Esophagus (tissue), 2 donors: ENCODE measurements at regions not wholly inside any gene's neighbourhood (a gene's known extent, or its start where the extent isn't known, plus 50 kb on each side); places are given as distances from the start of the nearest gene placed in this dataset.
"Not testable (repeated sequence)": the region's sequence is repeated elsewhere in the genome, so short reads cannot be mapped to it uniquely, and the experiment has no call there.

ENCODE experiments used
- H3K27ac ChIP-seq, 2 donors: one replicate each; pipeline ENCODE4 v1.5.1; 2013; ENCODE audit warnings: low read depth in 2 of 2, mild to moderate bottlenecking in 2 of 2, inconsistent platforms in 1 of 2, low read length in 1 of 2, moderate library complexity in 1 of 2
- H3K27me3 ChIP-seq, 2 donors: one replicate each; pipeline ENCODE4 v1.6.1; 2013; ENCODE audit warnings: low read length in 2 of 2, control low read depth in 1 of 2, mild to moderate bottlenecking in 1 of 2; ENCODE audit not compliant: insufficient read depth in 2 of 2, control insufficient read depth in 1 of 2
- H3K36me3 ChIP-seq, 2 donors: one replicate each; pipeline ENCODE4 v1.6.1; 2013; ENCODE audit warnings: low read length in 1 of 2; ENCODE audit not compliant: control insufficient read depth in 2 of 2, insufficient read depth in 2 of 2
- H3K4me1 ChIP-seq, 2 donors: one replicate each; pipeline ENCODE4 v1.6.1; 2013; ENCODE audit warnings: low read length in 1 of 2; ENCODE audit not compliant: control insufficient read depth in 2 of 2, insufficient read depth in 2 of 2
- H3K4me3 ChIP-seq, 2 donors: one replicate each; pipeline ENCODE4 v1.5.1; 2013; ENCODE audit warnings: low read length in 2 of 2, mild to moderate bottlenecking in 2 of 2, low read depth in 1 of 2, moderate library complexity in 1 of 2
- H3K9me3 ChIP-seq, 2 donors: one replicate each; pipeline ENCODE4 v1.6.1; 2013; ENCODE audit warnings: mild to moderate bottlenecking in 2 of 2, low read depth in 1 of 2, low read length in 1 of 2, moderate library complexity in 1 of 2; ENCODE audit not compliant: control insufficient read depth in 2 of 2, insufficient read depth in 1 of 2
- WGBS, 2 donors: extraction: QIAGEN DNeasy Blood & Tissue Kit; methylation state at CpG; one replicate each; pipeline ENCODE4 v1.1.7; 2013; 5-methylcytosine and 5-hydroxymethylcytosine counted together
- donor health status: healthy with polysubstance abuse.
- donor health status: Bipolar disorder and iron deficiency.

- H3K4me3 ChIP-seq, result no peak overlapping the region
- H3K9me3 ChIP-seq, result no peaks in the 10 kb centered on the region
- WGBS, 2 donors, result 80 to 95% methylated on average over 4 of the region's 4 CpGs
- no peak overlapping the region for H3K27ac ChIP-seq
- no peaks in the 10 kb centered on the region for H3K27me3 ChIP-seq
- H3K4me1 ChIP-seq, result no peaks in the 10 kb centered on the region
- no peaks in the 10 kb centered on the region for H3K36me3 ChIP-seq
Measured at GRCh38 chr1:91603409-91603808, 102.8 kb downstream of the CDC7 start.

- no peaks in the 10 kb centered on the region for H3K36me3 ChIP-seq
- H3K9me3 ChIP-seq, result no peaks in the 10 kb centered on the region
- peak overlapping the region in 1 of 2 donors; percentile 16 for H3K27ac ChIP-seq
- no peak overlapping the region for H3K4me3 ChIP-seq
- no peaks in the 10 kb centered on the region for H3K27me3 ChIP-seq
- H3K4me1 ChIP-seq, result no peaks in the 10 kb centered on the region
- WGBS, 2 donors, result 66 to 71% methylated on average over 7 of the region's 7 CpGs
Measured at GRCh38 chr1:91604632-91605031, 104.0 kb downstream of the CDC7 start.

GRCh38 chr1:91605566-91605965, 104.9 kb downstream of the CDC7 start:
- Histone ChIP-seq H3K4me1 (no peaks in the 10 kb centered on the region), H3K36me3 (no peaks in the 10 kb centered on the region), H3K27me3 (no peaks in the 10 kb centered on the region), H3K9me3 (no peaks in the 10 kb centered on the region), H3K4me3 (no peak overlapping the region), H3K27ac (no peak overlapping the region)
- 63 to 80% methylated on average over 3 of the region's 3 CpGs for WGBS, 2 donors

GRCh38 chr1:91606546-91607078, 106.0 kb downstream of the CDC7 start:
- H3K27ac ChIP-seq, result no peak overlapping the region
- WGBS, 2 donors, result 89 to 96% methylated on average over 7 of the region's 7 CpGs
- no peaks in the 10 kb centered on the region for H3K27me3 ChIP-seq
- peaks cover 0 to 2% of the 10 kb centered on the region in 2 donors for H3K4me1 ChIP-seq
- no peaks in the 10 kb centered on the region for H3K36me3 ChIP-seq
- no peak overlapping the region for H3K4me3 ChIP-seq
- H3K9me3 ChIP-seq, result no peaks in the 10 kb centered on the region

- 73 to 75% methylated on average over 3 of the region's 3 CpGs for WGBS, 2 donors
Measured at GRCh38 chr1:91607686-91608085, 107.0 kb downstream of the CDC7 start.

GRCh38 chr1:91608876-91609275, 108.2 kb downstream of the CDC7 start:
- no peak overlapping the region for H3K4me3 ChIP-seq
- H3K27me3 ChIP-seq, result no peaks in the 10 kb centered on the region
- H3K36me3 ChIP-seq, result no peaks in the 10 kb centered on the region
- H3K27ac ChIP-seq, result no peak overlapping the region
- peaks cover 0 to 3% of the 10 kb centered on the region in 2 donors for H3K4me1 ChIP-seq
- WGBS, 2 donors, result 85% methylated on average over 5 of the region's 5 CpGs
- no peaks in the 10 kb centered on the region for H3K9me3 ChIP-seq

More at GRCh38 chr1:91607686-91608085, 107.0 kb downstream of the CDC7 start:
- H3K36me3 ChIP-seq, H3K27ac ChIP-seq, H3K4me3 ChIP-seq, H3K9me3 ChIP-seq, H3K27me3 ChIP-seq, H3K4me1 ChIP-seq: not testable (repeated sequence)

GRCh38 chr1:91609551-91609950, 108.9 kb downstream of the CDC7 start:
- peaks cover 0 to 3% of the 10 kb centered on the region in 2 donors for H3K4me1 ChIP-seq
- no peaks in the 10 kb centered on the region for H3K27me3 ChIP-seq
- no peak overlapping the region for H3K27ac ChIP-seq
- no peaks in the 10 kb centered on the region for H3K9me3 ChIP-seq
- H3K4me3 ChIP-seq, result no peak overlapping the region
- no peaks in the 10 kb centered on the region for H3K36me3 ChIP-seq
- WGBS, 2 donors, result 71 to 74% methylated on average over 5 of the region's 5 CpGs

- 93 to 95% methylated on average over 2 of the region's 2 CpGs for WGBS, 2 donors
- no peaks in the 10 kb centered on the region for H3K36me3 ChIP-seq
- H3K27me3 ChIP-seq, result no peaks in the 10 kb centered on the region
- H3K4me3 ChIP-seq, result no peak overlapping the region
- H3K9me3 ChIP-seq, result no peaks in the 10 kb centered on the region
- H3K27ac ChIP-seq, result no peak overlapping the region
- peaks cover 0 to 3% of the 10 kb centered on the region in 2 donors for H3K4me1 ChIP-seq
Measured at GRCh38 chr1:91610102-91610501, 109.5 kb downstream of the CDC7 start.

- Histone ChIP-seq H3K27ac (no peak overlapping the region), H3K4me1 (peaks cover 0 to 3% of the 10 kb centered on the region in 2 donors), H3K36me3 (no peaks in the 10 kb centered on the region), H3K27me3 (no peaks in the 10 kb centered on the region), H3K4me3 (no peak overlapping the region), H3K9me3 (no peaks in the 10 kb centered on the region)
- 85% methylated on average over 6 of the region's 6 CpGs for WGBS, 2 donors
Measured at GRCh38 chr1:91610789-91611188, 110.1 kb downstream of the CDC7 start.

- no peak overlapping the region for H3K4me3 ChIP-seq
- WGBS, 2 donors, result 70 to 76% methylated on average over 12 of the region's 12 CpGs
- H3K27ac ChIP-seq, result no peak overlapping the region
- H3K36me3 ChIP-seq, result no peaks in the 10 kb centered on the region
- H3K27me3 ChIP-seq, result no peaks in the 10 kb centered on the region
- no peaks in the 10 kb centered on the region for H3K9me3 ChIP-seq
- H3K4me1 ChIP-seq, result peaks cover 0 to 3% of the 10 kb centered on the region in 2 donors
Measured at GRCh38 chr1:91611483-91611917, 110.8 kb downstream of the CDC7 start.
